ENCODE measurements at regions not wholly inside any gene's neighbourhood (a gene's known extent, or its start where the extent isn't known, plus 50 kb on each side); places are given as distances from the start of the nearest gene placed in this dataset.

- no peaks in the 10 kb centered on the region for H3K4me1 ChIP-seq
- no peak for DNase-seq
- no peak overlapping the region for H3K4me3 ChIP-seq
- no peak overlapping the region for H3K27ac ChIP-seq
- H3K36me3 ChIP-seq = no peaks in the 10 kb centered on the region
- H3K27me3 ChIP-seq = no peaks in the 10 kb centered on the region
- TF ChIP-seq POLR2A (IDR thresholded peaks at IDR 0.05) = no peak
- no peak for TF ChIP-seq CTCF (IDR thresholded peaks at IDR 0.05)
- no peaks in the 10 kb centered on the region for H3K9me3 ChIP-seq
Observed at GRCh38 chr2:188664951-188665595, 309.1 kb upstream of the COL3A1 start.

GRCh38 chr2:188665727-188666304, 308.4 kb upstream of the COL3A1 start:
- no peak overlapping the region for H3K4me3 ChIP-seq
- no peaks in the 10 kb centered on the region for H3K27me3 ChIP-seq

GRCh38 chr2:188666503-188666902, 307.7 kb upstream of the COL3A1 start:
- no peak for TF ChIP-seq CTCF (IDR thresholded peaks at IDR 0.05)
- no peak for TF ChIP-seq POLR2A (IDR thresholded peaks at IDR 0.05)
- Histone ChIP-seq H3K27ac (no peak overlapping the region), H3K4me3 (no peak overlapping the region), H3K27me3 (no peaks in the 10 kb centered on the region), H3K36me3 (no peaks in the 10 kb centered on the region), H3K4me1 (no peaks in the 10 kb centered on the region), H3K9me3 (no peaks in the 10 kb centered on the region)
- DNase-seq = no peak

More at GRCh38 chr2:188665727-188666304, 308.4 kb upstream of the COL3A1 start:
- TF ChIP-seq POLR2A (IDR thresholded peaks at IDR 0.05) (no peak), CTCF (IDR thresholded peaks at IDR 0.05) (no peak)
- Histone ChIP-seq H3K36me3 (no peaks in the 10 kb centered on the region), H3K4me1 (no peaks in the 10 kb centered on the region), H3K27ac (no peak overlapping the region), H3K9me3 (no peaks in the 10 kb centered on the region)
- no peak for DNase-seq

- no peak for DNase-seq
- H3K27ac ChIP-seq = no peak overlapping the region
- H3K9me3 ChIP-seq = no peaks in the 10 kb centered on the region
- no peaks in the 10 kb centered on the region for H3K4me1 ChIP-seq
- H3K27me3 ChIP-seq = no peaks in the 10 kb centered on the region
- H3K36me3 ChIP-seq = no peaks in the 10 kb centered on the region
- TF ChIP-seq CTCF (IDR thresholded peaks at IDR 0.05) (no peak), POLR2A (IDR thresholded peaks at IDR 0.05) (no peak)
- H3K4me3 ChIP-seq = no peak overlapping the region
Observed at GRCh38 chr2:188668017-188668680, 306.0 kb upstream of the COL3A1 start.

- Histone ChIP-seq H3K27me3 (no peaks in the 10 kb centered on the region), H3K4me3 (no peak overlapping the region), H3K36me3 (no peaks in the 10 kb centered on the region), H3K4me1 (no peaks in the 10 kb centered on the region), H3K27ac (no peak overlapping the region), H3K9me3 (no peaks in the 10 kb centered on the region)
- TF ChIP-seq POLR2A (IDR thresholded peaks at IDR 0.05) (no peak), CTCF (IDR thresholded peaks at IDR 0.05) (no peak)
- DNase-seq = no peak
Observed at GRCh38 chr2:188675391-188676009, 298.7 kb upstream of the COL3A1 start.

Measured in Peyer's patch (tissue), 4 donors.